GM19372 (cell line): ENCODE measurements at regions not wholly inside any gene's neighbourhood (a gene's known extent, or its start where the extent isn't known, plus 50 kb on each side); places are given as distances from the start of the nearest gene placed in this dataset.
"Not testable (repeated sequence)": the region's sequence is repeated elsewhere in the genome, so short reads cannot be mapped to it uniquely, and the experiment has no call there.

Source experiments
- ATAC-seq: cut with Tn5 transposase; IDR thresholded peaks from one replicate; pipeline ENCODE4 v1.9.1; 2021; ENCODE audit warnings: mild to moderate bottlenecking, low read depth, moderate library complexity; ENCODE audit not compliant: unreplicated experiment

GRCh38 chr6:119862719-119863118 lies 513.2 kb upstream of the MAN1A1 start:
- ATAC-seq: no peak

DNA sequence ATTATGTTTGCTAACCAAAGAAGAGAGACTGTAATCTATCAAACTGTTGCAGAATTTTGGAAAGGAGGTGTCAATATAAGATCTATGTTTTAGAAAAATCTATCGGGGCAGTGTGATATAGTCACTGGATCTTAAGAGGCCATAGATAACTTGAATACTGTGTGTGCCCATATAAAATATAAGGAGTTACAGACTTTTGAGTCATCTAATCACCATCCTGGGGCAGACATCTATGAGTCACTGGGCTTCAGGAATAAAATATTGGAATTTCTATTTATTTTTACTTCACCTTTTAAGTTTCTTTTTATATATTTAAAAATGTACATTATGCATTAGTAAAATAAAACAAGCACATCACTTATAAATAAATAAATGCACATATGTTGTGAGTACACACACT lies 509.3 kb upstream of the MAN1A1 start:
- no peak for ATAC-seq

DNA sequence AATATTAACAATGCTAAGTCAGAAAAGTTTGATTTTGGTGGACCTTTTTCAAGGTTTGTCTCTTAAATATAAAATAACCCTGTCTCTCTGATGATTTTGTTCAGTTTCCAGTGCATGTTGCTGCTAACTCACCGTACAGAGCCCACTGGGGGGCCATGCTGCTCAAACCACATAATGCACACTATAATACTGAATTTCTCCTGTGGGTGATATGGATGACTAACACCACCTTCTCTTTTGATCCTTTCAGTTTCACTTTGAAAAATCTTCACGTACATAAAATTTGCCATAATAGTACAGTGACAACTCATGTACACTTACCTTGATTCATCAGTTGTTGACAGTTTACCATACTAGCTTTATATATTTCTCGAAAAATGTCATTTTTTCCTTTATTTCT lies 506.6 kb upstream of the MAN1A1 start:
- peak; percentile 80 for ATAC-seq

DNA sequence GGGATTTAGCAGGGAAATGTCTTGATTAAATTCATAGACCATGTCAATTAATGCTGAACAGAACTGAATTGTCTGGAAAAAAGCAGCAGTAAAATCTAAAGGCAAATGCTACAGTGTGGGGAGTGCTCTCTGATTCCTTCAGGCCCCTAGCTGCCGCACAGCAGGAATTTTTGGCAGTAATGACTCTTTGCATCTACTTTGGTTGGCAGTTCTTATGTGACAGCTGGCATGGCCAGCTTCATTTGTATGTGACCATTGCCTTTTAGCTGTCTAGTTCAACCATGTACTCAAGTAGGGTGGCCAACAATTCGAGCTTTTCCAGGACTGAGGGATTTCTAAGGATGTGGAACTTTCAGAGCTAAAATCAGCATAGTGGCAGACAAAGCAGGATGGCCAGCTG lies 499.1 kb upstream of the MAN1A1 start:
- ATAC-seq: no peak

GRCh38 chr6:119845161-119845560 lies 495.6 kb upstream of the MAN1A1 start:
- ATAC-seq: no peak

DNA sequence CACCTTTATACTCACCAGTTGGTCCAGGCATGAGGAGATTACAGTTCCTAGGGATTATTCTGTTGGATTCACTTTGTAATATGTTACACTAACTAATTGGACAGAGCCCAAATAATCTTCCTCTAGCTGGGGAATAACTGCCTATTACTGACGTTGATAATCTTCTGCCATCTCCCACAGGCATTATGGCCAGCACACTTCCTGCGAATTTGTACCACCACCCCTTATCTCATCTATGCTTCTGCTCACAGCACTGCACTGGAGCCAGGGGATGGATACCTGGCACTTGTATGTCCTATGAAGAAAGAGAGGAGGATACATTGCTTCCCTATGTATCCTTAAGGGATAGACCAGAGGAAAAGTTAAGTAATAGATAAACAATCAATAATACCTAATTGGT lies 494.8 kb upstream of the MAN1A1 start:
- no peak for ATAC-seq

DNA sequence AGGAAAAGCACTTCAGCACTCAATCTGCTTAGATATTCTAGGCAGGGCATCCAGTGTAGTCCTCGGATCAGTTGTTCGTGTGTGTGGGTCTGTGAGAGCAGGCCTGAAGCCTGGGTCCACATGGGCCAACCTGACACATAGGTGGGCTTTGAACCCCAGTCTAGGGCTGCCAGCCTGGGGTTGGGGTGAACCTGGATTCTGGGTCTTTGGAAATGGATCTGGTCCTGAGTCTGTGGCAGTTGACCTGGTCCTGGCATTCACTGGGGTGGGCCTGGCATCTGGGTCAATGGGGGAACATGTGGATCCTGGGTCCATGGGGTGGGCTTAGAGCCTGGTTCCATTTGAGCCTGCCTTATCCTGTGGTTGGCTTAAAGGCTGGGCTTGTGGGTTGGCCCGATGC lies 492.6 kb upstream of the MAN1A1 start:
- no peak for ATAC-seq

GRCh38 chr6:119838043-119838442 lies 488.5 kb upstream of the MAN1A1 start:
- no peak for ATAC-seq

DNA sequence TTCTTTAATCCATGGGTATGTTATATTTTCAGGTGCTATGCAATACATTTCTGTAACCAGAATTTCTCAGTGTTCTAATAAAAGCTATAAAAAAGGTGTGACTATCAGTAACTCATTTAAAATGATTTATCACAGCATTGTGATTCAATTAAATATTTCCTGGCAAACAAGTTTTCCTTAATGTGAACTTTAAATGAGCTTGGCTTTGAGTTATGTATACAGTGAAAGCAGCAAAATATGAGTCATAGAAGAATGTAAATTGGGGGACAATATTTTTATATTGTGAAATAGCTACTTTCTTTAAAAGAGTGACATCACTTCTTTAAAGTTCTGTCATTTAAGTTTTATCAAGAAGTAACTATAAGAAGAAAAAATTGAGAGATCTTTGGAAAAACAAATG lies 484.9 kb upstream of the MAN1A1 start:
- no peak for ATAC-seq

DNA sequence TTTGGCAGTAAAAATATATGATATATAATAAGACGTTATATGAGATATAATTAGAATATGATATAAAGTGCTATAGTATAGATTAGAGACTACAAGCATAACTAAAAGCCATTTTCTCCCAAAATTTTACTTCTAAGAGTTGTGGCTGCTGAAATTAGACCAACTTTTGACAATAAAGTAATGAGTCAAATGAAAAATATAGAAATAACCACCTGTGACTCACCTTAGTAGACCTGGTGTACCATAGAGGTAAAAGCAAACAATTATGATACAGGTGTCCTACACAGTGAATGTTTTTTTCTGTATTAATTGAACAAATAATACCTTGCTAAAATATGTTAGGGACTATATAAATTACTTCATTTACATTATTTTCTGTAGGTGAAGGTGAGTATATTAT lies 482.9 kb upstream of the MAN1A1 start:
- no peak for ATAC-seq

DNA sequence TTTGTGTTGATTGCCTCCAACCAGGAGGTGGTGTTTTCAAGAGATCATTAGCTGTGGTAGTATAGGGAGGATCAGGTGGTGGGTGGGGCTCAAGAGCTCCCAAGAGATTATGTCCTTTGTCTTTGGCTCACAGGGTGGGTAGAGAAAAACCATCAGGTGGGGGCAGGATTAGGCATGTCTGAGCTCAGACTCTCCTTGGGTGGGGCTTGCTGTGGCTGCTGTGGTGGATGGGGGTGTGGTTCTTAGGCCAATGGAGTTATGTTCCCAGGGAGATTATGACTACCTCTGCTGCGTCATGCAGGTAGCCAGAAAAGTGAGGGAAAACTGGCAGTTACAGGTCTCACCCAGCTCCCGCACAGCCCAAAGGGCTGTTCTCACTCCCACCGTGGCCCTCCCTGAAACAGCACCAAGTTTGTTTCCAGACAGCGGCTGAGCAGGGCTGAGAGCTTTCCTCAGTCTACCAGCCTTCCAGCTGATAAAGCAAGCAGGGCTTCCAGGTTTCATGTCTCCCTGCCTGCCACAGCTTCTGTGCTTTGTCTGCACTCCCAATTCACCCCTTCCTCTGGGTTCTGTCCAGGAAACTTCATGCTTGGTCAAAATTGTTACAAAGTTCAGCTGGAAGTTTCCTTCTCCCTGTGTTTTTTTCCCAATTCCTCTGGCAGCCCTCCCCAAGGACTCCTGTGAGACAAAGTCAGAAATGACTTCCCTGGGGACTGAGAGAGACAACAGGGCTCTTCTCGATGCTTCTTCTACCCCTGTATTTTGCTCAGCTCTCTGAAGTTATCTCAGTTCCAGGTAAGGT lies 481.1 kb upstream of the MAN1A1 start:
- ATAC-seq: no peak

DNA sequence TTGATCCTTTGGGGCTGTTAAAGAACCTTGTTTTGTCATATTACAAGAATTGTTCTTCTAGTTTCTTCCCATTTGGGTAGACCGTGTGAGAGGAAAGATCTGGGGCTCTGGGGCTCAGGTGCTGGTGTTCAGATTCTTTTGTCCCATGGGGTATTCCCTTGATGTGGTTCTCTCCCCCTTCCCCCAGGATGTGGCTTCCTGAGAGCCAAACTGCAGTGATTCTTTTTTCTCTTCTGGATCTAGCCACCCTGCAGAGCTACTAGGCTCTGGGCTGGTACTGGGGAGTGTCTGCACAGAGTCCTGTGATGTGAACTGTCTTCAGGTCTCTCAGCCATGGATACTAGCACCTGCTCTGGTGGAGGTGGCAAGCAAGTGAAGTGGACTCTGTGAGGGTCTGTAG lies 480.5 kb upstream of the MAN1A1 start:
- ATAC-seq: no peak

DNA sequence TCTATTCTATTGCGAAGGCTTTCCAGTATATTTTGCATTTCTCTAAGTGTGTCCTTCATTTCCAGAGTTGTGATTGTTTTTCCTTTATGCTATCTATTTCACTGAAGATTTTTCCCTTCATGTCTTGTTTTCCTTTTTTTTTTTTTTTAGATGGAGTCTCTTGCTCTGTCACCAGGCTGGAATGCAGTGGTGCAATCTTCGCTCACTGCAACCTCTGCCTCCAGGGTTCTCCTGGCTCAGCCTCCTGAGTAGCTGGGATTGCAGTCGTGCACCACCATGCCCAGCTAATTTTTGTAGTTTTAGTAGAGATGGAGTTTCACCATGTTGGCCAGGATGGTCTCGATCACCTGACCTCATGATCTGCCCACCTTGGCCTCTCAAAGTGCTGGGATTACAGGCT lies 479.9 kb upstream of the MAN1A1 start:
- not testable (repeated sequence) for ATAC-seq

GRCh38 chr6:119829006-119829405 lies 479.4 kb upstream of the MAN1A1 start:
- ATAC-seq: no peak

DNA sequence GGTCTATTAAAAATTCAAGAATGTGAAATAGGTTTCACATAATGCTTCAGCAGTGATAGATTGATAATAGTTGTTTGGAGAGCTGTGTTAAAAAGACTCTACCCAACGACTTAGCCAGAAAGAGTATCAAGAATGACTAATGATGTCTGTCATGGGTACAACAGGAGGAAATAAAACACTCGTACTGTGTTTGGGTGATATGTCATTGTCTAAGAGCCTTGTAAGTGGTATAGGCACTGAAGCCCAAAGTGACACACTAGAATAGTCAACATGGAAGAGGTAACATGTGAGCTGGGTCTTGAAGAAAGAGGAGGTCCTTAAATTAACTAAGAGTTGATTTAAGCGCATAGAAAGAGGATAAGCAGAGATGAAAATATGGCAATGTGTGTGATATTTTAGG lies 471.8 kb upstream of the MAN1A1 start:
- no peak for ATAC-seq

DNA sequence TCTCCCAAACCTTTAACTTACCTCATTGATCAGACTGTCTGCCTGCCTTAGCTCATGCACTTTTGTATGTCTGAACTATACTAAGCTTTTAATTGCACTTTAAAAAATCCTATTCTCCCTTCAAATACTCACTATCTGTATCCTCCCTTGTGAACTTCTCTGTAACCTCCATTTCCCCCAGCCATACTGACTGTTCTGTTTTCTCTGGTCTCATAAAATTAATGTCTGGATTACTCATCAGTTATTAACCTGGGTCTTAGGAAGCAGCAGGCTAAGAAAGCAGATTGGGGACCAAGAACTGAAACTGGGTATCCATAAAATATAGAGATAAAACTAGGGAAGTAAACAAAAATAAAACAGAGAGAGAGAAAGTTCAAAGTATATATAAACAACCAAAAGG lies 469.3 kb upstream of the MAN1A1 start:
- no peak for ATAC-seq

DNA sequence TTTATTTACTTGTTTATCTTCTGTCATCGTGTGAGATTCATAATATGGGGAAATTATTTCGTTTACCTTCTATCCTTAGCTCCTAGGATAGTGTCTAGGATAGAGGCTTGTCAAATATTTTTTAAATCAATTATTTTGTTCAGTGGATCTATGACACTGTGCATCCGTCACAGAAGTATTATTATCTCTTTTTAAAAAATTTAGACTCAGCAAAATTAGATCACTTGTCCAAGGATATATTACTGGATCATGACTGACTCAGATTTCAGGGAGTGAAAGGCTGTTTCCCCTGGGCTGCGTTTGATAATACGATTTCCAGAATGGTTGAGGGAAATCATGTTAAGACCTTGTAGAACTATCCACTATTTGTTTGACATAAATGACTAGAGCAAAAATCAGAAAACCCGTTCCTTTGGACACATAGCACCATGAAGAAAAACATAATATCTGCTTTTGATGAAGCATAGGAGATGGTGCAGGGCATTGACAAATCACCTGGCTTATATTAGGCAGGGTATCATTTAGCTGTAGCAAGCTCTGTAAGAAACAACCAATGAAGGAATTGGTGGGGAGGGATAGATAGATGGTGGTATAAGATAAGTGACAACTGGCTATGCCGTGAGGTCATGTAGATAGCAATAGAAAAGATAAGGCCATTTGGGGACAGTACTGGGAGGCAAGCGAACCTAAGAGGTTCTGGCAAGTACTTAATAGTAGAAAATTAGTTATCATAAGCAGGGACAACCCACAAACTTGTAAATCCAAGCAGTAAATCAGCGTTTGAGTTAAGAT lies 465.2 kb upstream of the MAN1A1 start:
- no peak for ATAC-seq

GRCh38 chr6:119802464-119802863 lies 452.9 kb upstream of the MAN1A1 start:
- ATAC-seq: no peak

DNA sequence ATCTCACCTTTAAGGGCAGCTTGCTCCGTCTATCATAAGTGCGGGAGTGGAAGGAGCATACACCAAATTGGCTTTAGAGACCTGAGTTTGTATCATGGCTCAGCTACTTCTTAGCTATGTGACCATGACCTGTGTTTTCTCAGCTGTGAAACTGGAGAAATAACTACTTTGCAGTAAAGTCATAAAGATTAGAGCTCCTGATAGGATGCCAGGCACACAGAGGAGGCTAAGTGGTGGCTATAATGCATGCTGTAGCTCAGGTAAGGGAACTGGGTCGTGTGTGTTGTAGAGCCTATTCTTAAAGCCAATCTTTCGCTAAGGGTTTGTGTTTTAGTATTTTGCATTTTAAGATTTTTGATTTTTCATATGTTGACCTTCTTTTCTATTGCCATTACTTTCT lies 451.5 kb upstream of the MAN1A1 start:
- no peak for ATAC-seq

DNA sequence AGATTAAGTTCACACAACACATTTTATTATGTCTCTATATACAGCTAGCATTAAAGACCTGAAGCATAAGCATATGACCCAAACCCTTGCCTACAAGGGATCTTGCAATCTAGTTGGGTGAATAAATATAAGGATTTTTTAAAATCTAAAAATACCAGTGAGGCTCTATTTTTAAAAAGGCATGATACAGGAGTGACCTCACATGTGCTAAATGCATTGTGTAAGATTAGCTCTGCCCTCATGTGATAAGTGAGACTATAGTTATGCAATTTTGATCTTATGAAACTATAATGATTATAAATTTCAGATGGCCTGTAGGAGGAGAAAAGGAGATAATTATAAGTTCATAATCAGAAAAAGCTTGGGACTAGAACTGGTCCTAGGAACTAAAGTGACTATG lies 451.0 kb upstream of the MAN1A1 start:
- ATAC-seq: no peak

GRCh38 chr6:119799596-119800509 lies 450.3 kb upstream of the MAN1A1 start:
- no peak for ATAC-seq
